Aorta (tissue), 5 donors: ENCODE measurements at regions not wholly inside any gene's neighbourhood (a gene's known extent, or its start where the extent isn't known, plus 50 kb on each side); places are given as distances from the start of the nearest gene placed in this dataset.

Experiments
- ATAC-seq: fragments of 200-7000 bp; cut with Tn5 transposase; one replicate; pipeline ENCODE4 v1.9.1; 2022; ENCODE audit warnings: moderate library complexity; ENCODE audit not compliant: low FRiP score
- DNase-seq, 2 donors: peaks; one replicate each; pipeline ENCODE4 v3.0.0-alpha.2; 2020
- H3K27ac ChIP-seq, 2 donors: one replicate each; pipeline ENCODE4 v1.5.1; 2013; ENCODE audit warnings: low read length in 2 of 2, mild to moderate bottlenecking in 2 of 2, moderate library complexity in 2 of 2, control low read depth in 1 of 2, inconsistent platforms in 1 of 2, low read depth in 1 of 2
- H3K27me3 ChIP-seq, 2 donors: one replicate each; pipeline ENCODE4 v1.6.1; 2013; ENCODE audit warnings: control low read depth in 1 of 2, low read length in 1 of 2, mild to moderate bottlenecking in 1 of 2, moderate library complexity in 1 of 2; ENCODE audit not compliant: insufficient read depth in 2 of 2, control insufficient read depth in 1 of 2
- H3K36me3 ChIP-seq, 2 donors: one replicate each; pipeline ENCODE4 v1.6.1; 2013; ENCODE audit warnings: control low read depth in 1 of 2, low read length in 1 of 2, mild to moderate bottlenecking in 1 of 2; ENCODE audit not compliant: insufficient read depth in 2 of 2, control insufficient read depth in 1 of 2
- H3K4me1 ChIP-seq, 2 donors: one replicate each; pipeline ENCODE4 v1.6.1; 2013; ENCODE audit warnings: low read length in 2 of 2, control low read depth in 1 of 2, mild to moderate bottlenecking in 1 of 2, moderate library complexity in 1 of 2; ENCODE audit not compliant: insufficient read depth in 2 of 2, control insufficient read depth in 1 of 2
- H3K4me3 ChIP-seq, 2 donors: one replicate each; pipeline ENCODE4 v1.5.1; 2013; ENCODE audit warnings: low read length in 2 of 2, control low read depth in 1 of 2, mild to moderate bottlenecking in 1 of 2
- H3K9me3 ChIP-seq: one replicate; pipeline ENCODE4 v1.6.1; 2013; ENCODE audit warnings: mild to moderate bottlenecking, low read length; ENCODE audit not compliant: control insufficient read depth
- WGBS, 2 donors: extraction: QIAGEN DNeasy Blood & Tissue Kit; methylation state at CpG; one replicate each; pipeline ENCODE4 v1.1.7; 2013; 5-methylcytosine and 5-hydroxymethylcytosine counted together
- intact Hi-C, 2 donors: fragments of 100-400 bp; cut with DNase I; formaldehyde crosslinking; loops; one replicate each; pipeline versions ENCODE4 v1.14.2 to v1.15.0; 2022
- donor health status: healthy with polysubstance abuse.
- donor health status: Bipolar disorder and iron deficiency.
- donor health status: DM: no; HTN: no; CAD: no.
- donor health status: DM: no; HTN: no; CAD: no.
- donor health status: DM: yes; HTN: yes; CAD: no.

DNA sequence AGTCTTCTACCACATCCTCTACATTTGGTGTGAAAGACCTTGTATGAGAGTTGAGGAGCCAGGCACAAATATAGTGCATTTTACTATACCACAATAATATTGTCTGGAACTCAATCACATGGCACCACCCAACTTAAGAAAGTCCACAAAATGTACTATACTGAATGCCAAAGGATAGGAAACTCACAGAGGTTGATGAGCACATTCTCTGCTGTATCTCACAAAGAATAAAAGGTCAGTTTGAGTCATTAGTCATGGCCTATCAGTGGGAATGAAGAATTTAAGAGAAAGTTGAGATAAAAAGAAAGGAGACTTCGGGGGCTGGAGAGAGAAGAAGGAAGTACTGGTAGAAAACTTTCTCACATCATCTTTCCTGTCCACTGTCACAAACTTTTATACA is 134.3 kb downstream of the RDH14 start:
- DNase-seq (no peak), ATAC-seq (no peak)
- no peak overlapping the region for H3K27ac ChIP-seq
- 70 to 78% methylated on average over 1 of the region's 1 CpG for WGBS, 2 donors
- intact Hi-C loops = no loop called here
- H3K4me3 ChIP-seq = no peak overlapping the region
- no peaks in the 10 kb centered on the region for H3K9me3 ChIP-seq
- H3K4me1 ChIP-seq = peaks cover 0 to 2% of the 10 kb centered on the region in 2 donors
- no peaks in the 10 kb centered on the region for H3K36me3 ChIP-seq
- no peaks in the 10 kb centered on the region for H3K27me3 ChIP-seq

- no peak overlapping the region for H3K4me3 ChIP-seq
- H3K27ac ChIP-seq = no peak overlapping the region
- H3K9me3 ChIP-seq = no peaks in the 10 kb centered on the region
- H3K36me3 ChIP-seq = no peaks in the 10 kb centered on the region
- intact Hi-C loops = no loop called here
- no peaks in the 10 kb centered on the region for H3K27me3 ChIP-seq
- peak in 1 of 2 donors; percentile 60 for DNase-seq
- ATAC-seq = peak; percentile 43
- peaks cover 0 to 2% of the 10 kb centered on the region in 2 donors for H3K4me1 ChIP-seq
- 21% methylated on average over 3 of the region's 3 CpGs for WGBS, 2 donors
These were observed 135.2 kb downstream of the RDH14 start for GRCh38 chr2:18425210-18425703.

- no peaks in the 10 kb centered on the region for H3K36me3 ChIP-seq
- DNase-seq = no peak
- no peak overlapping the region for H3K4me3 ChIP-seq
- H3K9me3 ChIP-seq = no peaks in the 10 kb centered on the region
- H3K27ac ChIP-seq = no peak overlapping the region
- no peak for ATAC-seq
- peaks cover 0 to 2% of the 10 kb centered on the region in 2 donors for H3K4me1 ChIP-seq
- H3K27me3 ChIP-seq = no peaks in the 10 kb centered on the region
- intact Hi-C loops = loop anchor here in 1 of 2 donors (5.0 kb wide), 1 partner anchor 36 kb away; no protein-coding TSS in a partner anchor
These were observed 136.8 kb downstream of the RDH14 start for GRCh38 chr2:18423636-18424035.

DNA sequence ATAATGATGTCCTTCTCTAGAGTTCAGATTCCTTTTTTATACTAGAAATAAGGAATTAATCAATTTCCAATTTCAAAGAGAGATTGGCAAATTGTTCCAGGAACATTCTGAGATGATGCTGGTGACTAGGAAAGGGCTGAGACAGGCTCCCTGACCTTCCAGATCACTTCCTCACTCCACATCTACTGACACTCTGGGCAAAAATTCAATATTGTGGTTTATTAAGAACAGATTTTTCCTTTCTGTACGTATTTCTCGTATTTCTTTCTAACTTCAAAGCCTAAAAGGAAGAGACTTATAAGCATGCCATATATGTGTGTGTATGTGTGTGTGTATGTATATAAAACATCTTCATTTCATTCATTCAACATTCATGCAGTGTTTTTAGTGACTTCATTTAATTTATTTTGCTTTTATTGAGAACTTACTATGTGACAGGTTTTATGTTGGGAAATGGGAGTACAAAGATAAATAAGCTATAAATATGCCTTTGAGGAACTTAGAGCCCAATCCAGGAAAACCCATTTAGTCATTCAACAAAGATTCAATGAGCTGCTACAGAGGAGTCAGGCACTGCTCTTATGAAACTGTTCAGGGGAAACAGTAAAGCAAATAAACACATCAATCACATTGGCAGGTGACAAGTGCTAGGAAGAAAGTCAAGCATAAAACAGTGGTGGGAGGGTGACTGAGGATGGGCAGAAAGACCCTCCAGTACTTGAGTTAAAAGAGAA is 137.9 kb downstream of the RDH14 start:
- intact Hi-C loops = loop anchor here in 1 of 2 donors (5.0 kb wide), 1 partner anchor 35 kb away; no protein-coding TSS in a partner anchor
- ATAC-seq (no peak), DNase-seq (no peak)
- H3K27me3 ChIP-seq = no peaks in the 10 kb centered on the region
- no peaks in the 10 kb centered on the region for H3K36me3 ChIP-seq
- H3K4me3 ChIP-seq = no peak overlapping the region
- 90 to 94% methylated on average over 2 of the region's 2 CpGs for WGBS, 2 donors
- H3K4me1 ChIP-seq = peaks cover 0 to 2% of the 10 kb centered on the region in 2 donors
- H3K27ac ChIP-seq = no peak overlapping the region
- H3K9me3 ChIP-seq = no peaks in the 10 kb centered on the region

DNA sequence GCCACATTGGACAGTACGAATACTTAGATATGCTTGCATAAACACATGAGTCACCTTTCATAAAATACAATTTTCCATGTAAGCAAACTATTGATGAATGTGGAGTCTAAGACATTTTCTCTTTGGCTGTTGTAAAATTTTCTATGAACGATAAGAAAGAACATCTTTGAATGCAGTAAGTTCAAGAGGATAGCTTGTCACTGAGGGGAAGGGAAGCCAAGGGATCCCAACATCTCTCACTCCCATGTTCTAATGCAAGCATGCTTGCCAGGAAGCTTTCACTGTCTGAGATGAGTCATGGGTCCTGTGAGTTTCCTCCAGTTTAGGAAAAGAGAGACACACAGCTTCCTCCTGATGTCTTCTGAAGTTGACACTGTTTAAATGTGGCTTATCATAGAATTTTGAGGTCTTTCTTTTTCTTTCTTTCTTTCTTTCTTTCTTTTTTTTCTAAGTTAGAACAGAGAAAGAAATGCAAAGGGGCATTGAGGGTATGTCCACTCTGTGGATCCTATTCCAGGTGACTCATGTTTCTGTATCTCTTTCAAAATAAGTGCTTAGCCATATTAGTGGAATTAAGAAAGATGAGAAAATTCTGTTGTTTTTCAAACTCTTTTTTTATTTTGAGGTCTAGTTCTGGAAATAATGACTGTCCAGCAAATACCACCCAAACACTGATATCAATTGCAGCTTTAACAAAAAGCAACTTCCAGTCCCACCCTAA is 146.6 kb downstream of the RDH14 start:
- intact Hi-C loops = no loop called here
- Histone ChIP-seq H3K27me3 (no peaks in the 10 kb centered on the region), H3K4me3 (no peak overlapping the region), H3K27ac (no peak overlapping the region), H3K4me1 (no peaks in the 10 kb centered on the region), H3K36me3 (no peaks in the 10 kb centered on the region), H3K9me3 (no peaks in the 10 kb centered on the region)
- ATAC-seq = peak; percentile 82
- 13 to 21% methylated on average over 2 of the region's 2 CpGs for WGBS, 2 donors
- peak in 1 of 2 donors; percentile 56 for DNase-seq

- Histone ChIP-seq H3K4me3 (no peak overlapping the region), H3K4me1 (no peaks in the 10 kb centered on the region), H3K9me3 (no peaks in the 10 kb centered on the region), H3K27me3 (no peaks in the 10 kb centered on the region), H3K36me3 (no peaks in the 10 kb centered on the region), H3K27ac (no peak overlapping the region)
- ATAC-seq = peak; percentile 80
- intact Hi-C loops = no loop called here
- no peak for DNase-seq
- 39 to 42% methylated on average over 3 of the region's 3 CpGs for WGBS, 2 donors
These were observed 147.3 kb downstream of the RDH14 start for GRCh38 chr2:18412980-18413675.

- intact Hi-C loops = no loop called here
- no peaks in the 10 kb centered on the region for H3K36me3 ChIP-seq
- ATAC-seq = no peak
These were observed 148.8 kb downstream of the RDH14 start for GRCh38 chr2:18411626-18412025.

GRCh38 chr2:18410543-18410942 is 149.9 kb downstream of the RDH14 start:
- H3K36me3 ChIP-seq = no peaks in the 10 kb centered on the region
- ATAC-seq = no peak
- no peaks in the 10 kb centered on the region for H3K4me1 ChIP-seq
- 85 to 87% methylated on average over 1 of the region's 1 CpG for WGBS, 2 donors
- intact Hi-C loops = no loop called here
- no peaks in the 10 kb centered on the region for H3K9me3 ChIP-seq
- no peaks in the 10 kb centered on the region for H3K27me3 ChIP-seq
- no peak for DNase-seq
- H3K27ac ChIP-seq = no peak overlapping the region
- no peak overlapping the region for H3K4me3 ChIP-seq

More at GRCh38 chr2:18411626-18412025, 148.8 kb downstream of the RDH14 start:
- Histone ChIP-seq H3K4me3 (no peak overlapping the region), H3K9me3 (no peaks in the 10 kb centered on the region), H3K27ac (no peak overlapping the region), H3K27me3 (no peaks in the 10 kb centered on the region), H3K4me1 (no peaks in the 10 kb centered on the region)
- DNase-seq = no peak
- WGBS, 2 donors = 83 to 89% methylated on average over 1 of the region's 1 CpG
